ENCODE measurements at regions not wholly inside any gene's neighbourhood (a gene's known extent, or its start where the extent isn't known, plus 50 kb on each side); places are given as distances from the start of the nearest gene placed in this dataset.

DNA sequence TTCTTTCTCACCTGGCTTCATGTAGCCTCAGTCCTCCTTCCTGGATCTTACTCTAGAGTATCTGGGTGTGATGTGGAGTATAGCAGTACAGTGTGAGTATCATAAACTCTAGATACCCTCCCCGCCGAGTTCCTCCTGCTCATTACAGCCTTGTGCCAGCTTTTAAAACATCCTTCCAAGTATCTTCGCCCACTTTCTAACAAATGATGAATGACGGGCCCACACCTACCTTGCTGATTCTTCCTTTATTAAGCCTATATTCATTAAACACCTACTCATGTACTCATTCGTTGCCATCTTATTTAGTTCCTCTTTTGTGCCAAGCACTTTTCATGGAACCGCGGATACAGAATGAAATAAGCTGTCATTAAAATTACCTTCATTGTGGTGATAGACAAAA is 1585.3 kb upstream of the TENM3 start:
- TF ChIP-seq, protein P1, sequence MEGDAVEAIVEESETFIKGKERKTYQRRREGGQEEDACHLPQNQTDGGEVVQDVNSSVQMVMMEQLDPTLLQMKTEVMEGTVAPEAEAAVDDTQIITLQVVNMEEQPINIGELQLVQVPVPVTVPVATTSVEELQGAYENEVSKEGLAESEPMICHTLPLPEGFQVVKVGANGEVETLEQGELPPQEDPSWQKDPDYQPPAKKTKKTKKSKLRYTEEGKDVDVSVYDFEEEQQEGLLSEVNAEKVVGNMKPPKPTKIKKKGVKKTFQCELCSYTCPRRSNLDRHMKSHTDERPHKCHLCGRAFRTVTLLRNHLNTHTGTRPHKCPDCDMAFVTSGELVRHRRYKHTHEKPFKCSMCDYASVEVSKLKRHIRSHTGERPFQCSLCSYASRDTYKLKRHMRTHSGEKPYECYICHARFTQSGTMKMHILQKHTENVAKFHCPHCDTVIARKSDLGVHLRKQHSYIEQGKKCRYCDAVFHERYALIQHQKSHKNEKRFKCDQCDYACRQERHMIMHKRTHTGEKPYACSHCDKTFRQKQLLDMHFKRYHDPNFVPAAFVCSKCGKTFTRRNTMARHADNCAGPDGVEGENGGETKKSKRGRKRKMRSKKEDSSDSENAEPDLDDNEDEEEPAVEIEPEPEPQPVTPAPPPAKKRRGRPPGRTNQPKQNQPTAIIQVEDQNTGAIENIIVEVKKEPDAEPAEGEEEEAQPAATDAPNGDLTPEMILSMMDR (IDR thresholded peaks at IDR 0.05 in 4 of 5, conservative IDR thresholded peaks at IDR 0.05 in 1 of 5): no peak
- no peak for TF ChIP-seq POLR2A (IDR thresholded peaks at IDR 0.05)

All from gastrocnemius medialis (tissue), 4 donors.